ENCODE measurements at regions not wholly inside any gene's neighbourhood (a gene's known extent, or its start where the extent isn't known, plus 50 kb on each side); places are given as distances from the start of the nearest gene placed in this dataset.

DNA sequence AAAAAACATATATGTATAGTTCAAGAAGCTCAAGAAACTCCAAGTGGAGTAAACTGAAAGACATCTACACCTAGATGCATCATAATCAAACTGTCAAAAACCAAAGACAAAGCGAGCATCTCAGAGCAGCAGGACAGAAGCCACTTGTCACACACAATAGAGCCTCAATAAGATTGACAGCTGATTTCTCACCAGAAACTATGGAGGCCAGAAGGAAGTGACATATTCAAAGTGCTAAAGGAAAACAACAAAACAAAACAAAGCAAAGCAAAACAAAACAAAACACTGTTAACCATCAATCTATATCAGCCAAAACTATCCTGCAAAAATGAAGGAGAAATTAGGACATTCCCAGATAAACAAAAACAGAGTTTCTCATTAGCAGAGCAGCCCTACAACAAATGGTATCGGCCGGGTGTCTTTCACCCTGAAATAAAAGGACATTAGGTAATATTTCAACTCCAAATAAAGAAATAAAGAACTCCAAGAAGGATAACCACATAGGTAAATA, 65.8 kb upstream of the SEPTIN5 start (continued):
- TF ChIP-seq, protein P1, sequence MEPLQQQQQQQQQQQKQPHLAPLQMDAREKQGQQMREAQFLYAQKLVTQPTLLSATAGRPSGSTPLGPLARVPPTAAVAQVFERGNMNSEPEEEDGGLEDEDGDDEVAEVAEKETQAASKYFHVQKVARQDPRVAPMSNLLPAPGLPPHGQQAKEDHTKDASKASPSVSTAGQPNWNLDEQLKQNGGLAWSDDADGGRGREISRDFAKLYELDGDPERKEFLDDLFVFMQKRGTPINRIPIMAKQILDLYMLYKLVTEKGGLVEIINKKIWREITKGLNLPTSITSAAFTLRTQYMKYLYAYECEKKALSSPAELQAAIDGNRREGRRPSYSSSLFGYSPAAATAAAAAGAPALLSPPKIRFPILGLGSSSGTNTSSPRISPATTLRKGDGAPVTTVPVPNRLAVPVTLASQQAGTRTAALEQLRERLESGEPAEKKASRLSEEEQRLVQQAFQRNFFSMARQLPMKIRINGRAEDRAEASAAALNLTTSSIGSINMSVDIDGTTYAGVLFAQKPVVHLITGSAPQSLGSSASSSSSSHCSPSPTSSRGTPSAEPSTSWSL (CRISPR knock-in tag; IDR thresholded peaks at IDR 0.05; ENCODE audit: borderline replicate concordance) = no peak
- TF ChIP-seq MCM2 (IDR thresholded peaks at IDR 0.05; ENCODE audit: low read depth) (no peak), SLC30A9 (CRISPR knock-in tag; IDR thresholded peaks at IDR 0.05) (no peak), ZBTB7A (IDR thresholded peaks at IDR 0.05; ENCODE audit: borderline replicate concordance, control insufficient read depth, low read depth, low read length) (no peak), ZNF766 (CRISPR knock-in tag; conservative IDR thresholded peaks at IDR 0.05) (0 out of 2 replicates have a peak, but pooled peaks have one; percentile 48), XRCC5 (IDR thresholded peaks at IDR 0.05; ENCODE audit: low read depth, low read length) (peak; percentile 97), CREBBP (IDR thresholded peaks at IDR 0.05; ENCODE audit: low read depth, low read length) (no peak), ZZZ3 (IDR thresholded peaks at IDR 0.05) (no peak), ZNF143 (CRISPR knock-in tag; IDR thresholded peaks at IDR 0.05) (no peak), MED1 (CRISPR knock-in tag; IDR thresholded peaks at IDR 0.05; ENCODE audit: borderline replicate concordance) (no peak), ZKSCAN8 (CRISPR knock-in tag; IDR thresholded peaks at IDR 0.05) (no peak), EZH2 (IDR thresholded peaks at IDR 0.05; ENCODE audit: borderline replicate concordance, low read depth, low read length) (no peak; the same call in 1 of the 2 replicates), SNRNP70 (optimal IDR thresholded peaks at IDR 0.05; ENCODE audit: low read depth, low read length) (no peak), ZKSCAN3 (CRISPR knock-in tag; IDR thresholded peaks at IDR 0.05) (no peak), RAD21 (CRISPR knock-in tag; conservative IDR thresholded peaks at IDR 0.05 in 1 of 2, IDR thresholded peaks at IDR 0.05 in 1 of 2) (peak in 1 of 2 experiments; percentile 29; a peak in 1 of 4 replicates), BRD9 (IDR thresholded peaks at IDR 0.05; ENCODE audit: low read depth, partially characterized antibody) (peak; percentile 92), DDX20 (tag; IDR thresholded peaks at IDR 0.05; ENCODE audit: low read depth) (0 out of 2 replicates have a peak, but pooled peaks have one; percentile 40), RBM39 (optimal IDR thresholded peaks at IDR 0.05; ENCODE audit: low read depth, low read length) (no peak), SRSF9 (IDR thresholded peaks at IDR 0.05; ENCODE audit: borderline replicate concordance, low read depth, low read length) (no peak)
- TF ChIP-seq, protein P2, sequence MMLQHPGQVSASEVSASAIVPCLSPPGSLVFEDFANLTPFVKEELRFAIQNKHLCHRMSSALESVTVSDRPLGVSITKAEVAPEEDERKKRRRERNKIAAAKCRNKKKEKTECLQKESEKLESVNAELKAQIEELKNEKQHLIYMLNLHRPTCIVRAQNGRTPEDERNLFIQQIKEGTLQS (IDR thresholded peaks at IDR 0.05) = no peak
- TF ChIP-seq, protein P2 (CRISPR knock-in tag; conservative IDR thresholded peaks at IDR 0.05) = 0 out of 2 replicates have a peak, but pooled peaks have one; percentile 38
- TF ChIP-seq, protein P3, sequence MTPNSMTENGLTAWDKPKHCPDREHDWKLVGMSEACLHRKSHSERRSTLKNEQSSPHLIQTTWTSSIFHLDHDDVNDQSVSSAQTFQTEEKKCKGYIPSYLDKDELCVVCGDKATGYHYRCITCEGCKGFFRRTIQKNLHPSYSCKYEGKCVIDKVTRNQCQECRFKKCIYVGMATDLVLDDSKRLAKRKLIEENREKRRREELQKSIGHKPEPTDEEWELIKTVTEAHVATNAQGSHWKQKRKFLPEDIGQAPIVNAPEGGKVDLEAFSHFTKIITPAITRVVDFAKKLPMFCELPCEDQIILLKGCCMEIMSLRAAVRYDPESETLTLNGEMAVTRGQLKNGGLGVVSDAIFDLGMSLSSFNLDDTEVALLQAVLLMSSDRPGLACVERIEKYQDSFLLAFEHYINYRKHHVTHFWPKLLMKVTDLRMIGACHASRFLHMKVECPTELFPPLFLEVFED (CRISPR knock-in tag; conservative IDR thresholded peaks at IDR 0.05) = peak; percentile 94; the same call in 1 of the 2 replicates
- TF ChIP-seq, protein P4, sequence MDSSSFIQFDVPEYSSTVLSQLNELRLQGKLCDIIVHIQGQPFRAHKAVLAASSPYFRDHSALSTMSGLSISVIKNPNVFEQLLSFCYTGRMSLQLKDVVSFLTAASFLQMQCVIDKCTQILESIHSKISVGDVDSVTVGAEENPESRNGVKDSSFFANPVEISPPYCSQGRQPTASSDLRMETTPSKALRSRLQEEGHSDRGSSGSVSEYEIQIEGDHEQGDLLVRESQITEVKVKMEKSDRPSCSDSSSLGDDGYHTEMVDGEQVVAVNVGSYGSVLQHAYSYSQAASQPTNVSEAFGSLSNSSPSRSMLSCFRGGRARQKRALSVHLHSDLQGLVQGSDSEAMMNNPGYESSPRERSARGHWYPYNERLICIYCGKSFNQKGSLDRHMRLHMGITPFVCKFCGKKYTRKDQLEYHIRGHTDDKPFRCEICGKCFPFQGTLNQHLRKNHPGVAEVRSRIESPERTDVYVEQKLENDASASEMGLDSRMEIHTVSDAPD (CRISPR knock-in tag; IDR thresholded peaks at IDR 0.05) = no peak
